Stomach (tissue), 8 donors: ENCODE measurements at regions not wholly inside any gene's neighbourhood (a gene's known extent, or its start where the extent isn't known, plus 50 kb on each side); places are given as distances from the start of the nearest gene placed in this dataset.
A peak's percentile ranks its signal among the peaks of the same experiment; 100 is the strongest.
"Not testable (repeated sequence)": the region's sequence is repeated elsewhere in the genome, so short reads cannot be mapped to it uniquely, and the experiment has no call there.

Experiments used
- DNase-seq, 2 donors: peaks; one replicate each; pipeline versions ENCODE4 v3.0.0 to v3.0.0-alpha.2; 2013 to 2019
- H3K27ac ChIP-seq, 5 donors: fragments of 200-600 bp in 4 of 5; sonication (generic) in 4 of 5; one replicate each; pipeline ENCODE4 v1.5.1; 2013 to 2019; ENCODE audit warnings: mild to moderate bottlenecking in 1 of 5, moderate library complexity in 1 of 5
- H3K27me3 ChIP-seq, 3 donors: fragments of 200-600 bp; sonication (generic); one replicate each; pipeline ENCODE4 v1.5.1; 2017 to 2019; ENCODE audit warnings: mixed run types in 1 of 3
- H3K36me3 ChIP-seq, 4 donors: fragments of 200-600 bp; sonication (generic); 1 replicate in 3 of 4; 2 replicates in 1 of 4; pipeline ENCODE4 v1.5.1; 2016 to 2019
- H3K4me1 ChIP-seq, 4 donors: fragments of 200-600 bp; sonication (generic); one replicate each; pipeline ENCODE4 v1.5.1; 2016 to 2019
- H3K4me3 ChIP-seq, 4 donors: fragments of 200-600 bp; sonication (generic) in 3 of 4; one replicate each; pipeline ENCODE4 v1.5.1; 2016 to 2019; ENCODE audit warnings: mild to moderate bottlenecking in 1 of 4
- H3K9me3 ChIP-seq, 4 donors: fragments of 200-600 bp; sonication (generic); one replicate each; pipeline ENCODE4 v1.5.1; 2016 to 2019
- EP300 ChIP-seq: sonication (generic); formaldehyde crosslinking; IDR thresholded peaks from one replicate; pipeline ENCODE4 v1.6.1; 2017; ENCODE audit warnings: antibody characterized with exemption
- POLR2A ChIP-seq, 4 donors: fragments of 450-650 bp; IDR thresholded peaks; one replicate each; pipeline ENCODE4 v1.6.1; 2016; ENCODE audit warnings: antibody characterized with exemption in 4 of 4, control low read depth in 2 of 4, mild to moderate bottlenecking in 1 of 4, moderate library complexity in 1 of 4
- POLR2AphosphoS5 ChIP-seq, 3 donors: sonication (generic); formaldehyde crosslinking; IDR thresholded peaks; one replicate each; pipeline ENCODE4 v1.6.1; 2016; ENCODE audit warnings: antibody characterized with exemption in 3 of 3
- WGBS, 5 donors: extraction: QIAGEN DNeasy Blood & Tissue Kit in 3 of 5; methylation state at CpG; one replicate each; pipeline versions ENCODE4 v1.1.5 to v1.1.7; 2013 to 2018; 5-methylcytosine and 5-hydroxymethylcytosine counted together
- intact Hi-C: fragments of 100-400 bp; cut with DNase I; formaldehyde crosslinking; loops from one replicate; pipeline ENCODE4 v1.15.1; 2023; ENCODE audit warnings: low total_unique reads
- TF ChIP-seq, protein P1 (sequence below), 7 experiments: fragments of 450-650 bp in 4 of 7; fragments of 200-600 bp in 3 of 7; sonication (generic) in 3 of 7; IDR thresholded peaks; one replicate each; pipeline ENCODE4 v1.5.1; 2016 to 2019; ENCODE audit warnings: antibody characterized with exemption in 7 of 7, control low read depth in 2 of 7, mild to moderate bottlenecking in 1 of 7
- donor health status: healthy with polysubstance abuse.
- donor health status: Bipolar disorder and iron deficiency.
- donor health status: healthy.

DNA sequence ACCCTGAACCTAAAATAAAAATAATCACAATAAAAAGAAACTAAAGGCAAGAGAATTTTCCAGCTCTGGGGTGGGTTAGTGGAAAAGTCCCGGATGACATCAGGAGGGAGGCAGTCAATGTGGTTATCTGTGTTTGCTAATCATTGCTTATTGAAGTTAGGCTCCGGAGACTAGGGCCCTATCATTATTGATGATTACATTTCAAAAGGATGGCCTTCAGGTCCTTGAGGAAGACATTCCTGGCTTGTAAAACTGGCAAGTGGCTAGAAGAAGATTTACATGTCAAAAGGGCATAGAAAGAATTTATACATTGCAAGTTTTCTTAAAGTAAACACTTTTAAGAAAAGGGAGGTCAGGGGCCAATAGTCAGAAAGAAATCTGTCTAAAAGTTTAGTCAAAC lies 123.4 kb downstream of the POSTN start:
- Histone ChIP-seq H3K9me3 (no peaks in the 10 kb centered on the region), H3K27ac (no peak overlapping the region), H3K4me3 (no peak overlapping the region), H3K4me1 (peaks cover 0 to 5% (median 0%) of the 10 kb centered on the region in 4 donors), H3K36me3 (no peaks in the 10 kb centered on the region), H3K27me3 (no peaks in the 10 kb centered on the region)
- 11 to 38% (median 32%) methylated on average over 2 of the region's 2 CpGs for WGBS, 5 donors
- no peak for TF ChIP-seq POLR2AphosphoS5 (IDR thresholded peaks at IDR 0.05)
- TF ChIP-seq, protein P1, sequence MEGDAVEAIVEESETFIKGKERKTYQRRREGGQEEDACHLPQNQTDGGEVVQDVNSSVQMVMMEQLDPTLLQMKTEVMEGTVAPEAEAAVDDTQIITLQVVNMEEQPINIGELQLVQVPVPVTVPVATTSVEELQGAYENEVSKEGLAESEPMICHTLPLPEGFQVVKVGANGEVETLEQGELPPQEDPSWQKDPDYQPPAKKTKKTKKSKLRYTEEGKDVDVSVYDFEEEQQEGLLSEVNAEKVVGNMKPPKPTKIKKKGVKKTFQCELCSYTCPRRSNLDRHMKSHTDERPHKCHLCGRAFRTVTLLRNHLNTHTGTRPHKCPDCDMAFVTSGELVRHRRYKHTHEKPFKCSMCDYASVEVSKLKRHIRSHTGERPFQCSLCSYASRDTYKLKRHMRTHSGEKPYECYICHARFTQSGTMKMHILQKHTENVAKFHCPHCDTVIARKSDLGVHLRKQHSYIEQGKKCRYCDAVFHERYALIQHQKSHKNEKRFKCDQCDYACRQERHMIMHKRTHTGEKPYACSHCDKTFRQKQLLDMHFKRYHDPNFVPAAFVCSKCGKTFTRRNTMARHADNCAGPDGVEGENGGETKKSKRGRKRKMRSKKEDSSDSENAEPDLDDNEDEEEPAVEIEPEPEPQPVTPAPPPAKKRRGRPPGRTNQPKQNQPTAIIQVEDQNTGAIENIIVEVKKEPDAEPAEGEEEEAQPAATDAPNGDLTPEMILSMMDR (IDR thresholded peaks at IDR 0.05), result no peak
- no peak for TF ChIP-seq EP300
- TF ChIP-seq POLR2A (IDR thresholded peaks at IDR 0.05), result no peak
- intact Hi-C loops, result no loop called here
- no peak for DNase-seq

DNA sequence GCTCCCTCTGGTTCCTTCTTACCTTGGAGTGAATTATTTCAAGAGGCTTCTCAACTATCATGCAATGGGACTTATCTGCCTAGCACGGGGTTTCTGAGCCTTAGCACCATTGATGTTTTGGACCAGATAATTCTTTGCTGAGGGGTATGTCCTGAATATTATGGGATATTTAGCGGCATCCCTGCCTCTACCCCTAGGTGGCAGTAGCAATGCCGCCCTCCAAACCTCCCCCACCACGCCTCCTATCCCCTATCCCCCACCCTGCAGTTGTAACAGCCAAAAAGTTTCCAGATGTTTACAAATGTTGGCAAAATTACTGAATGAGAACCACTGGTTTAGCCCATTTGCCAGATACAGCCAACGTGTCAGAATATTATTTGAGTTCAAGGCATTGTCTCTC lies 125.5 kb downstream of the POSTN start:
- H3K4me3 ChIP-seq, result no peak overlapping the region
- no peak for TF ChIP-seq POLR2AphosphoS5 (IDR thresholded peaks at IDR 0.05)
- no peak for TF ChIP-seq EP300
- TF ChIP-seq, protein P1 (IDR thresholded peaks at IDR 0.05), result no peak
- no peak for TF ChIP-seq POLR2A (IDR thresholded peaks at IDR 0.05)
- DNase-seq, result no peak
- no peaks in the 10 kb centered on the region for H3K27me3 ChIP-seq
- no peaks in the 10 kb centered on the region for H3K4me1 ChIP-seq
- WGBS, 5 donors, result 79 to 89% (median 84%) methylated on average over 5 of the region's 5 CpGs
- no peaks in the 10 kb centered on the region for H3K9me3 ChIP-seq
- intact Hi-C loops, result no loop called here
- no peak overlapping the region for H3K27ac ChIP-seq
- H3K36me3 ChIP-seq, result no peaks in the 10 kb centered on the region

DNA sequence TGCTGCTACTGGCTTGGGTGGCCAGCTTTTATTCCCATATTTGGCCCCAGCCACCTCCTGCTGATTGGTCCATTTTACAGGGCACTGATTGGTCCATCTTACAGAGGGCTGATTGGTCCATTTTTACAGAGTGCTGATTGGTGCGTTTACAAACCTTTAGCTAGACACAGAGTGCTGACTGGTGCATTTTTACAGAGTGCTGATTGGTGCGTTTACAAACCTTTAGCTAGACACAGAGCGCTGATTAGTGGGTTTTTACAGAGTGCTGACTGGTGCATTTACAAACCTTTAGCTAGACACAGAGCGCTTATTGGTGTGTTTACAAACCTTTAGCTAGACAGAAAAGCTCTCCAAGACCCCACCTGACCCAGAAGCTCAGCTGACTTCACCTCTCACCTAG lies 126.3 kb downstream of the POSTN start:
- WGBS, 5 donors, result 88 to 97% (median 92%) methylated on average over 3 to 4 of the region's 4 CpGs
- H3K9me3 ChIP-seq, H3K27ac ChIP-seq, H3K4me1 ChIP-seq, H3K36me3 ChIP-seq, H3K27me3 ChIP-seq, intact Hi-C loops, DNase-seq, H3K4me3 ChIP-seq: not testable (repeated sequence)

DNA sequence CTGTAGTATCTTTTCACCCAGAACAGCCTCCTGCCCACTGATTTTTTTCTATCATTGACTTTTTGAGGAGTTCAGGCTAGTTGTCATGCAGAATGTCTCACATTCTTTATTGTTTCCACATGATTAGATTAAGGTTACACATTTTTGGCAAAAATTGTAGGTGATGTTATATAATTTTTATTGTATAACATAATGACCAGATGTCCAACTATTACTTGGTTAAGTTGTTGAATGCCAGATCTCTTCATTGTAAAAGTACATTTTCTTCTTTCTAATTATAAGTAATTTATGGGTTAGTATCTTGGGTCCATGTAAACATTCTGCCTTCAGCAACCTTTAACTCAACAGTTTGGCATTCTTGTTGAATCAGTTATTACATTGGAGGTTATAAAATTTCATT lies 138.4 kb downstream of the POSTN start:
- Histone ChIP-seq H3K4me3 (no peak overlapping the region), H3K4me1 (no peaks in the 10 kb centered on the region), H3K36me3 (no peaks in the 10 kb centered on the region), H3K27ac (no peak overlapping the region), H3K9me3 (peaks cover 0 to 2% (median 0%) of the 10 kb centered on the region in 4 donors), H3K27me3 (no peaks in the 10 kb centered on the region)
- TF ChIP-seq POLR2AphosphoS5 (IDR thresholded peaks at IDR 0.05), result no peak
- TF ChIP-seq, protein P1 (IDR thresholded peaks at IDR 0.05), result no peak
- TF ChIP-seq POLR2A (IDR thresholded peaks at IDR 0.05), result no peak
- no peak for TF ChIP-seq EP300
- intact Hi-C loops, result no loop called here
- no peak for DNase-seq

DNA sequence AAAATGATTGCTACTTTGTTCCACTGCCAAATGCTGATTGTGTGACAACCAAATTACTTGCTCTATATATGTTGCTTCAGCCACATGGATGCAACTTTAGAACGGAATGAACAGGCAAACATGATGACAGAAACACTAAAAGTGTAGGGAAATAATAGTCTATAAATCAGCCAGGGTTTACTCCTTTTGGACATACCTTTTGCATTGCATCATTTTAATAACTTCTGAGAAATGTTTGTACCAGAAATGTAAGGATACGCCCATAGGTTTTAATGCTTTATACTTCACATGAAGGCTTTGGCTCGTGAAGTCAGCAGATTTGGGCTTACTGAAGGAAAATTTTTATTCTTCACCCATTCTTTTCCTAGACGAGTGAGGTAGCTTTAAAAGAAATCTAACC lies 141.0 kb downstream of the POSTN start:
- Histone ChIP-seq H3K9me3 (peaks cover 0 to 10% (median 0%) of the 10 kb centered on the region in 4 donors), H3K4me1 (no peaks in the 10 kb centered on the region), H3K27me3 (no peaks in the 10 kb centered on the region), H3K27ac (no peak overlapping the region), H3K36me3 (no peaks in the 10 kb centered on the region), H3K4me3 (no peak overlapping the region)
- WGBS, 5 donors, result 74 to 86% (median 85%) methylated on average over 4 of the region's 4 CpGs
- peak in 1 of 2 donors; percentile 16 for DNase-seq
- intact Hi-C loops, result no loop called here
- no peak for TF ChIP-seq POLR2A (IDR thresholded peaks at IDR 0.05)
- TF ChIP-seq POLR2AphosphoS5 (IDR thresholded peaks at IDR 0.05), result no peak
